ENCODE measurements at regions not wholly inside any gene's neighbourhood (a gene's known extent, or its start where the extent isn't known, plus 50 kb on each side); places are given as distances from the start of the nearest gene placed in this dataset.
A peak's percentile ranks its signal among the peaks of the same experiment; 100 is the strongest.

DNA sequence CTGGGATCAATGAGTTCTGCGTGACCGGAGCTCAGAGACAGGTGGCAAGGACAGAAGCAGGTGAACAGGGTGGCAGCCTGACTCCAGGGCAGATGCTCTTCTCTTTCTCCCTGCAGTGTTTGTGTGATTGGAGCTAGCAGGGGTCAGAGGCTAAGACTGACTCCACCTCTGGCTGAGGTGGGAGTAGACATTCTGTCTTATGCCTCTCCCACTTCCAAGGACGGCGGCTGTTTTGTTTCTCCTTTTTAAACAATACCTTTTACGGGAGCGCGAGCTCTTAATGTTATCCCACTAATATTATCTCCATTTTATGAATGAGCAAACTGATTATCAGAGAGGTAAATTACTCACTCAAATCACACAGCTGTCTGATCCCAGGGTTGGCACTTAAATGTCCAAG lies 323.7 kb downstream of the MIAT start:
- H3K4me3 ChIP-seq (ENCODE audit: low read length), result no peak overlapping the region
- TF ChIP-seq, protein P1, sequence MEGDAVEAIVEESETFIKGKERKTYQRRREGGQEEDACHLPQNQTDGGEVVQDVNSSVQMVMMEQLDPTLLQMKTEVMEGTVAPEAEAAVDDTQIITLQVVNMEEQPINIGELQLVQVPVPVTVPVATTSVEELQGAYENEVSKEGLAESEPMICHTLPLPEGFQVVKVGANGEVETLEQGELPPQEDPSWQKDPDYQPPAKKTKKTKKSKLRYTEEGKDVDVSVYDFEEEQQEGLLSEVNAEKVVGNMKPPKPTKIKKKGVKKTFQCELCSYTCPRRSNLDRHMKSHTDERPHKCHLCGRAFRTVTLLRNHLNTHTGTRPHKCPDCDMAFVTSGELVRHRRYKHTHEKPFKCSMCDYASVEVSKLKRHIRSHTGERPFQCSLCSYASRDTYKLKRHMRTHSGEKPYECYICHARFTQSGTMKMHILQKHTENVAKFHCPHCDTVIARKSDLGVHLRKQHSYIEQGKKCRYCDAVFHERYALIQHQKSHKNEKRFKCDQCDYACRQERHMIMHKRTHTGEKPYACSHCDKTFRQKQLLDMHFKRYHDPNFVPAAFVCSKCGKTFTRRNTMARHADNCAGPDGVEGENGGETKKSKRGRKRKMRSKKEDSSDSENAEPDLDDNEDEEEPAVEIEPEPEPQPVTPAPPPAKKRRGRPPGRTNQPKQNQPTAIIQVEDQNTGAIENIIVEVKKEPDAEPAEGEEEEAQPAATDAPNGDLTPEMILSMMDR (conservative IDR thresholded peaks at IDR 0.05; ENCODE audit: low read length), result no peak
- DNase-seq (ENCODE audit: low read depth), result no peak

DNA sequence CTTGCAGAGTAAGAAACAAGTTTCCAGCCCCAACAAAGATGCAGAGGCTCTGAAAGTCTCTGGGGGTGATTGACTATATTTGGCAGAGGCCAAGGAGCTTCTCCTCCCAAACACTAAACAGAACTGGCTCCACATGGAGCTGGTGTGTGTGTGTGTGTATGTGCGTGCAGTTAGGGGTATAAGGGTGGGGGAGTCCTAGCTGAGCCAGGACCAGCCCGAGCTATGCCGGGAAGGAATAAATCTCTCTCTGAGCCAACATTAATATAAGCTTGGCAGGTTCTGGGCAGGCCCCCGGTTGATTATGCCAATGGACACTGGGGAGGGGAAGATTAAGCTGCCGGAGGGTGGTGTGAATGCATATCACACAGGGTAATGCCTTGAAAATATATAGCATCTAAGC lies 324.2 kb downstream of the MIAT start:
- TF ChIP-seq, protein P1 (conservative IDR thresholded peaks at IDR 0.05; ENCODE audit: low read length), result no peak
- no peak overlapping the region for H3K4me3 ChIP-seq (ENCODE audit: low read length)
- DNase-seq (ENCODE audit: low read depth), result peak; percentile 6

DNA sequence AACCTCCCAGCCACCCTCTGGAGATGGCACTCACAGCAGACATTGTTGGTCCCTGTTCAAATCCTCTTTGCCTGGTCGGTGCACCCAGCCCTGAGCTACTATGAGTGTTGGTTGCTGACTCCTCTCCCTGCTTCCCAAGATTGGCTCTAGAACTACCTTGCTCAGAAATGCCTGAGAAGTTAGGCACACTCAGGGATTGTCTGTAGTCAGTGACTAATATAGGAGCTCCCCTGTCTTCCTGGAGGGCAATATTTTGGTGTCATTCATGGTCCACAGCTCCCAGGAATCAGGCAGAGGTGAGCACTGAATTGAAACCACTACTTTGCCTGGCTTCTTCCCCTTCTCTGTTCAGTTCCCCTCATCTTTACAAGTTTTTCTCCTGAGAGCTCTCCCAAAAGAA lies 325.9 kb downstream of the MIAT start:
- H3K4me3 ChIP-seq (ENCODE audit: low read length), result no peak overlapping the region
- TF ChIP-seq, protein P1 (conservative IDR thresholded peaks at IDR 0.05; ENCODE audit: low read length), result no peak
- DNase-seq (ENCODE audit: low read depth), result no peak

DNA sequence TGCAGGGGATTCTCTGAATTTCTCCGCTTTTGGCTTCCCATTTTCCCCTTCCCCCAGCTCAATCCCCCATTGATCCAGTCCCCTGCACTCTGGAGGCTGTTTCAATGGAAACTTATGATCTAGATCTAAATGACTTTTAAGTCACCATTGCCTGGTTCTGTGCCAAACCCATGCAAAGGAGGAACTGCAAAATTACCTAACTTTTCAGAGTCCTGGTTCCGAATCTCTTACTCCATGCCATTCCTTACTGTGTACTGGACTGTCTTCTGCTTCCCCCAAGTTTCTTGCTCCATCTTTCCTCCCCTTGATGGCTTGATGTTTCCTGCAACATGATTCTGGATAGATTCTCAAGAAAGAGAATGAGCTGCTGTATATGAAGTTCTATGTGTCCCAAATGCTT lies 327.8 kb downstream of the MIAT start:
- DNase-seq (ENCODE audit: low read depth), result no peak

DNA sequence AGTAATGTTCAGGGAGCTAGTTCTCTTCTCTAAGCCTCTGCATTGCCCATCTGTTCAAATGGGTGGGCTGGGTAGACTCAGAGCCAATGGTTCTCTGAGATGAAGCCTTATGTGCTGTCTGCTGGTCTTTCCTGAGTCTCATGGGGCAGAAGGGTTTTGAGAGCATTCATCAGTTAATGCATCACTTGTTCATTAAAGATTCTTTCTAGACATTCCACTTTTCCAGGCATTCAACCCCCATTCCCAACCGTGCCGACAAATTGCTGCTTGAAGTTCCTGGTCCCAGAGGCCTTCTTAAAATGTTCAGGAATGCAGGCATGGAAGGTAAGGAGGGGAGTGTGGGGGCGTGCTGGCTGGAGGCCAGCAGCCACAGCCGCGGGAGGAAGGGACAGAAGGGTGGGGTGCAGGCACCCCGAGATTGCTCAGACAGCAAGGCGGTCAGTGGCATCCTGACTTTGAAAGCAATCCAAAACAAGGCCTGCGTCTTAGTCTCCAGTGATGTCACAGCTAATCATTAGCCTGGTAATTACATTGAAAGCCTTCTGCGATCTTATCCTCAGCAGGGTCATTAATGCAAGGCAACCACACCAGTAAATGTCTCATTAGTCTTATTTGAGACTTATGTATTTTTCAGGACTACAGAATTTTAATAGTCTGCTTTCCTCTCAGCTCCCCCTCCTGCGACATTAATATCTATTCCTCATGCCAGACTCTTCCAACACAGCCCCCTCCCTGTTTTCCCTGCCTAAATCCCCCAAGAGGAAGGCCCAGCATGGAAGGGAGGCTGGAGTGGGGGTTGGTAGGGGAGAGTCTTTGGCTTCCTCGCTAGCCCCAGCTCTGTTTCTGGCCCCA lies 328.8 kb downstream of the MIAT start:
- no peak overlapping the region for H3K4me3 ChIP-seq (ENCODE audit: low read length)
- TF ChIP-seq, protein P1 (conservative IDR thresholded peaks at IDR 0.05; ENCODE audit: low read length), result no peak

More for the DNA sequence above, 327.8 kb downstream of the MIAT start:
- TF ChIP-seq, protein P1 (conservative IDR thresholded peaks at IDR 0.05; ENCODE audit: low read length), result no peak
- H3K4me3 ChIP-seq (ENCODE audit: low read length), result no peak overlapping the region

DNA sequence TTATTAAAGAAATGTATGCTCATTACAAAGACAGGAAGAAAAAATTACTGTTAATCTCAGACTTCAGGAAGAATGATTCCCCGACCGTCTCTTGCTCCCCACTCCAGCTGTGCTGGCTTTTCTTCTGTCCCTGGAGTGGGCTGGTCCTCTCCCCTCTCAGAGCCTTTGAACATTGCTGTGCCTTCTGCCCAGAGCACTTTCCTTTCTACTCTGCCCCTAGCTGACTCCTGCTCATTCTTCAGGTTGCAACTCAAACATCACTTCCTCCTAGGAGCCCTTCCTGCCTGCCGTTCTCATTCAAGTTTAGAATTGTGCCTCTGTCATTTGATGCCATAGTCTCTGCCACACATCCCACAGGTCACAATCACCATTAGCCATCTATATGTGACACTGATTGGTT lies 329.5 kb downstream of the MIAT start:
- TF ChIP-seq, protein P1 (conservative IDR thresholded peaks at IDR 0.05; ENCODE audit: low read length), result no peak
- DNase-seq (ENCODE audit: low read depth), result no peak
- no peak overlapping the region for H3K4me3 ChIP-seq (ENCODE audit: low read length)

More for the DNA sequence above, 328.8 kb downstream of the MIAT start:
- DNase-seq (ENCODE audit: low read depth), result no peak

All from AG10803 (cell line).